Activated naive CD4-positive, alpha-beta T cell treated with anti-CD3 and anti-CD28 coated beads for 36 hours (primary cell): ENCODE measurements at regions not wholly inside any gene's neighbourhood (a gene's known extent, or its start where the extent isn't known, plus 50 kb on each side); places are given as distances from the start of the nearest gene placed in this dataset.

Source experiments
- CTCF ChIA-PET: fragments of 350-600 bp; sonication (Branson Sonifier 250); formaldehyde crosslinking; loops from one replicate; lab custom pipeline; 2021; ENCODE audit warnings: antibody characterized with exemption; lab: Charles Lee
- DNase-seq: peaks from one replicate; pipeline ENCODE4 v3.0.0-alpha.2; 2020
- H3K27ac Mint-ChIP-seq: one replicate; pipeline ENCODE4 v1.8.0; 2021; ENCODE audit warnings: mild to moderate bottlenecking, mixed read lengths
- H3K27me3 Mint-ChIP-seq: one replicate; pipeline ENCODE4 v1.8.0; 2021; ENCODE audit warnings: low read depth, mixed read lengths
- H3K36me3 Mint-ChIP-seq: one replicate; pipeline ENCODE4 v1.8.0; 2021; ENCODE audit warnings: low read depth, mixed read lengths
- H3K4me1 Mint-ChIP-seq: one replicate; pipeline ENCODE4 v1.8.0; 2021; ENCODE audit warnings: low read depth, mixed read lengths
- H3K4me3 Mint-ChIP-seq: one replicate; pipeline ENCODE4 v1.8.0; 2021; ENCODE audit warnings: mild to moderate bottlenecking, moderate library complexity, mixed read lengths
- H3K9me3 Mint-ChIP-seq: one replicate; pipeline ENCODE4 v1.8.0; 2021; ENCODE audit warnings: mixed read lengths
- intact Hi-C: fragments of 100-400 bp; cut with micrococcal nuclease; formaldehyde crosslinking; loops from one replicate; pipeline ENCODE4 v1.15.1; 2023

GRCh38 chr10:104589871-104590270 is 51.2 kb upstream of the SORCS3 start:
- no peak overlapping the region for H3K27ac Mint-ChIP-seq
- CTCF ChIA-PET = interaction anchor here (0.6 to 1.2 kb wide), 3 partner anchors 21 to 346 kb away, joined by 3 to 8 read pairs (median 3); no protein-coding TSS in a partner anchor
- no peak for DNase-seq
- intact Hi-C loops = no loop called here
- H3K9me3 Mint-ChIP-seq = no peaks in the 10 kb centered on the region
- peaks cover 19% of the 10 kb centered on the region for H3K4me1 Mint-ChIP-seq
- no peak overlapping the region for H3K4me3 Mint-ChIP-seq
- no peaks in the 10 kb centered on the region for H3K36me3 Mint-ChIP-seq
- peaks cover 4% of the 10 kb centered on the region for H3K27me3 Mint-ChIP-seq
